NCI-H2196 (cell line): ENCODE measurements at regions not wholly inside any gene's neighbourhood (a gene's known extent, or its start where the extent isn't known, plus 50 kb on each side); places are given as distances from the start of the nearest gene placed in this dataset.

Experiments used
- DNase-seq: peaks from one replicate; lab custom pipeline; 2025; ENCODE audit not compliant: unreplicated experiment; lab: John Stamatoyannopoulos, UW

DNA sequence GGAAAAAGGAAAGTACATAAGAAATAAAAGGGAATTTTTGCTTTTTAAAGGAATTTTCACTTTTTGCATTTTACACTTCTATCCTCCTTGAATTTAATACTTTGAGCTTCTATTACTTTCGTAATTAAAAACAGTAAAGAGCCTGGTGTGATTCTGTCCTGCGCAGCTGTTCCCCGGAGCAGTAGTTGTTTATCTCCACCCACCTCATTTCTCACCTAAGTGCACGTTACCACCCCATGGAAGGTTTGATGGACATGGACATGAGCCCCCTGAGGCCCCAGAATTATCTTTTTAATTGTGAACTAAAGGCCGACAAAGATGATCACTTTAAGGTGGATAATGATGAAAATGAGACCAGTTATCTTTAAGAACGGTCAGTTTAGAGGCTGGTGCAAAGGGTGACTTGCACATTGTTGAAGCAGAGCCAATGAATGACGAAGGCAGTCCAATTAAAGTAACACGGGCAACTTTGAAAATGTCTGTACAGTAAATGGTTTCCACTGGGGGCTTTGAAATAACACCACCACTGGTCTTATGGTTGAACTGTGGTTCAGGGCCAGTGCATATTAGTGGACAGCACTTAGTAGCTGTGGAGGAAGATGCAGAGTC, 52.1 kb upstream of the TEX13D start:
- no peak for DNase-seq

DNA sequence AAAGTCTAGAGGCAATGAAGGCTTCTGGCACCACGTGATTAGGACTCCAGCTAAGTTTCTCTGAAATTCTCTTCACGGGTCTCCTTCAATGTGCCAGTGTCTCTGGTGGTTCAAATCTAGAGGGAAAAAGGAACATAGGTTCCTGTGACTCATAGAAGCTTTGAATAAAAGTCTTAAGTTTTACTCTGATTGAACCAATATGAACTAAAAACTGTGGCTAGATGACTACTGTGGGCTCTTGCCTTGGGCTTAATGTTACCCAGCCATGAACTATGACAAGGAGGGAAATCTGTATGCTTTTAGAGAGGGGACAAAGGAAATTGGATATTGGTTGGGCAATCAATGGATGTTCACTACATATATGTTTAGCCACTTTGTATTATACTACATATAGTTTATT, 49.9 kb upstream of the TEX13D start:
- no peak for DNase-seq
